ENCODE measurements at regions not wholly inside any gene's neighbourhood (a gene's known extent, or its start where the extent isn't known, plus 50 kb on each side); places are given as distances from the start of the nearest gene placed in this dataset.

DNA sequence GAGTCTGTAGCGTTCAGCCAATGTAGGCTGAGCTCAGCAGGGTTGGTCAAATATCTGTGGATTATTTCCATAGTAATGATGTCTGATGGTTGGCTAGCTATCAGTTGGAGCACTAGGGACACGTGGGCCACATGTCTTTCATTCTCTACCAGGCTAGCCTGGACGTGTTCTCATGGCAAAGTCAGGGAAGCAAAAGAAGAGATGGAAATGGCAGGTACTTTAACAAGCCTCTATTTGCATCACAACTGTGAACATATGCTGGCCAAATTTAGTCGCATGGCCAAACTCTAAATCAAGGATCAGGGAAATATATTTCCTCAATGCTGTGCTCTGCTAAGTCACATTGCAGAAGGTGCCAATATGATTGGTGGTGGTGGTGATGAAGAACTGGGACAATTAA lies 371.6 kb upstream of the CHST9 start:
- TF ChIP-seq, protein P1, sequence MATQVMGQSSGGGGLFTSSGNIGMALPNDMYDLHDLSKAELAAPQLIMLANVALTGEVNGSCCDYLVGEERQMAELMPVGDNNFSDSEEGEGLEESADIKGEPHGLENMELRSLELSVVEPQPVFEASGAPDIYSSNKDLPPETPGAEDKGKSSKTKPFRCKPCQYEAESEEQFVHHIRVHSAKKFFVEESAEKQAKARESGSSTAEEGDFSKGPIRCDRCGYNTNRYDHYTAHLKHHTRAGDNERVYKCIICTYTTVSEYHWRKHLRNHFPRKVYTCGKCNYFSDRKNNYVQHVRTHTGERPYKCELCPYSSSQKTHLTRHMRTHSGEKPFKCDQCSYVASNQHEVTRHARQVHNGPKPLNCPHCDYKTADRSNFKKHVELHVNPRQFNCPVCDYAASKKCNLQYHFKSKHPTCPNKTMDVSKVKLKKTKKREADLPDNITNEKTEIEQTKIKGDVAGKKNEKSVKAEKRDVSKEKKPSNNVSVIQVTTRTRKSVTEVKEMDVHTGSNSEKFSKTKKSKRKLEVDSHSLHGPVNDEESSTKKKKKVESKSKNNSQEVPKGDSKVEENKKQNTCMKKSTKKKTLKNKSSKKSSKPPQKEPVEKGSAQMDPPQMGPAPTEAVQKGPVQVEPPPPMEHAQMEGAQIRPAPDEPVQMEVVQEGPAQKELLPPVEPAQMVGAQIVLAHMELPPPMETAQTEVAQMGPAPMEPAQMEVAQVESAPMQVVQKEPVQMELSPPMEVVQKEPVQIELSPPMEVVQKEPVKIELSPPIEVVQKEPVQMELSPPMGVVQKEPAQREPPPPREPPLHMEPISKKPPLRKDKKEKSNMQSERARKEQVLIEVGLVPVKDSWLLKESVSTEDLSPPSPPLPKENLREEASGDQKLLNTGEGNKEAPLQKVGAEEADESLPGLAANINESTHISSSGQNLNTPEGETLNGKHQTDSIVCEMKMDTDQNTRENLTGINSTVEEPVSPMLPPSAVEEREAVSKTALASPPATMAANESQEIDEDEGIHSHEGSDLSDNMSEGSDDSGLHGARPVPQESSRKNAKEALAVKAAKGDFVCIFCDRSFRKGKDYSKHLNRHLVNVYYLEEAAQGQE (IDR thresholded peaks at IDR 0.05; ENCODE audit: insufficient replicate concordance, low read depth) = no peak
- TF ChIP-seq GABPA (IDR thresholded peaks at IDR 0.05; ENCODE audit: low read depth) (no peak), SPI1 (IDR thresholded peaks at IDR 0.05; ENCODE audit: borderline replicate concordance, low read depth) (no peak), POLR2AphosphoS5 (IDR thresholded peaks at IDR 0.05; ENCODE audit: low read depth) (no peak)
- TF ChIP-seq, protein P2, sequence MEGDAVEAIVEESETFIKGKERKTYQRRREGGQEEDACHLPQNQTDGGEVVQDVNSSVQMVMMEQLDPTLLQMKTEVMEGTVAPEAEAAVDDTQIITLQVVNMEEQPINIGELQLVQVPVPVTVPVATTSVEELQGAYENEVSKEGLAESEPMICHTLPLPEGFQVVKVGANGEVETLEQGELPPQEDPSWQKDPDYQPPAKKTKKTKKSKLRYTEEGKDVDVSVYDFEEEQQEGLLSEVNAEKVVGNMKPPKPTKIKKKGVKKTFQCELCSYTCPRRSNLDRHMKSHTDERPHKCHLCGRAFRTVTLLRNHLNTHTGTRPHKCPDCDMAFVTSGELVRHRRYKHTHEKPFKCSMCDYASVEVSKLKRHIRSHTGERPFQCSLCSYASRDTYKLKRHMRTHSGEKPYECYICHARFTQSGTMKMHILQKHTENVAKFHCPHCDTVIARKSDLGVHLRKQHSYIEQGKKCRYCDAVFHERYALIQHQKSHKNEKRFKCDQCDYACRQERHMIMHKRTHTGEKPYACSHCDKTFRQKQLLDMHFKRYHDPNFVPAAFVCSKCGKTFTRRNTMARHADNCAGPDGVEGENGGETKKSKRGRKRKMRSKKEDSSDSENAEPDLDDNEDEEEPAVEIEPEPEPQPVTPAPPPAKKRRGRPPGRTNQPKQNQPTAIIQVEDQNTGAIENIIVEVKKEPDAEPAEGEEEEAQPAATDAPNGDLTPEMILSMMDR (IDR thresholded peaks at IDR 0.05; ENCODE audit: insufficient read depth, low read length) = no peak
- DNase-seq (ENCODE audit: low read depth in 1 of 2, low spot score in 1 of 2) = no peak
- Histone ChIP-seq H3K4me3 (replicated peaks; ENCODE audit: insufficient read depth, low read length) (no peak overlapping the region), H3K27ac (replicated peaks) (no peak overlapping the region), H3K27me3 (ENCODE audit: insufficient read depth, poor library complexity, severe bottlenecking) (peaks cover 8% of the 10 kb centered on the region)

DNA sequence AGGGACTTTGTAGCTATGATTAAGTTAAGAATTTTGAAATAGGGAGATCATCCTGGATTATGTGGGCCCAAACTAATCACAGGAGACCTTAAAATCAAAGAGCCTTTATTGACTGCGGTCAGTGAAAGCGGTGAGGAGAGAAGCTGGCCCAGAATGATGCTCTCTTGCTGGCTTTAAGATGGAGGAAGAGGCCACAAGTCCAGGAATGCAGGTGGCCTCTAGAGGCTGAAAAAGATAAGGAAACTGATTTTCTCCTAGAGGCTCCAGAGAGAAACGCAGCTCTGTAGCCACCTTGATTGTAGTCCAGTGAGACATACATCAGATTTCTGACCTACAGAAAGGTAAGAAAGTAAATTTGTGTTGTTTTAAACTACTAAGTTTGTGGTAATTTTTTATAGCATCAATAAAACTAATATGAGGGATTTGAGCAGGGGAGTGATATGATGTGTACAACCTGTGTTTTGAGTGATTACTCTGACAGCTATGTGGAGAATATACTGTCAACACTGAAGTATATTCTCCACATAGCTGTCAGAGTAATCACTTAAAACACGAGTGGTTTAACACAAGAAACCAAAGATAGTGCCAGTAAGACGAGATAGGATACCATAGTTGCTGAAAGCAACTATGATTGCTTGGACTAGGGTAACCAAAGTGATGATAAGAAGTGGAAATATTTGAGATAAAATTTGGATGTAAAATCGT lies 364.4 kb upstream of the CHST9 start:
- H3K4me3 ChIP-seq (replicated peaks; ENCODE audit: insufficient read depth, low read length) = no peak overlapping the region
- TF ChIP-seq GABPA (IDR thresholded peaks at IDR 0.05; ENCODE audit: low read depth) (no peak), POLR2AphosphoS5 (IDR thresholded peaks at IDR 0.05; ENCODE audit: low read depth) (no peak), SPI1 (IDR thresholded peaks at IDR 0.05; ENCODE audit: borderline replicate concordance, low read depth) (no peak)
- TF ChIP-seq, protein P1 (IDR thresholded peaks at IDR 0.05; ENCODE audit: insufficient replicate concordance, low read depth) = no peak
- TF ChIP-seq, protein P2 (IDR thresholded peaks at IDR 0.05; ENCODE audit: insufficient read depth, low read length) = no peak
- H3K27me3 ChIP-seq (ENCODE audit: insufficient read depth, poor library complexity, severe bottlenecking) = no peaks in the 10 kb centered on the region
- H3K27ac ChIP-seq (replicated peaks) = no peak overlapping the region
- DNase-seq (ENCODE audit: low read depth in 1 of 2, low spot score in 1 of 2) = no peak

DNA sequence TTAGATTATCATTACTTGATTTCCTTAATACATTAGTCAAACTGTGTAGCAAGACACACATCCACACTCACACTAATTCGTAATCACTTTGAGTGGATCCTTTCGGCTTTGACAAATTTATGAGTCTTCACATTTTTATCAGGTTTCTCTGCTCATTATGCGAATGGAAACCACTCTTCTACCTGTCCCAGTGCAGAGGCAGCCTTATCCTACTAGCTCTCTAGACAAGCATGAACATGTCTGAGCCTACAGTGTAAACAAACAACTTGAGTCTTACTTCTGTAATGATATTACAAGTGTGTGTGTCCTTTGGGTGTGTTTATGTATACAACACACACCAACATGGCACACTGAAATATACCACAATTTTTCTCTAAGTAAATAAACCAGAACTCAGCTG lies 361.9 kb upstream of the CHST9 start:
- Histone ChIP-seq H3K27ac (replicated peaks) (no peak overlapping the region), H3K27me3 (ENCODE audit: insufficient read depth, poor library complexity, severe bottlenecking) (no peaks in the 10 kb centered on the region), H3K4me3 (replicated peaks; ENCODE audit: insufficient read depth, low read length) (no peak overlapping the region)
- TF ChIP-seq, protein P2 (IDR thresholded peaks at IDR 0.05; ENCODE audit: insufficient read depth, low read length) = no peak
- no peak for TF ChIP-seq GABPA (IDR thresholded peaks at IDR 0.05; ENCODE audit: low read depth)
- TF ChIP-seq, protein P1 (IDR thresholded peaks at IDR 0.05; ENCODE audit: insufficient replicate concordance, low read depth) = no peak
- no peak for TF ChIP-seq SPI1 (IDR thresholded peaks at IDR 0.05; ENCODE audit: borderline replicate concordance, low read depth)
- no peak for TF ChIP-seq POLR2AphosphoS5 (IDR thresholded peaks at IDR 0.05; ENCODE audit: low read depth)
- no peak for DNase-seq (ENCODE audit: low read depth in 1 of 2, low spot score in 1 of 2)

All from HL-60 (cell line).